Smooth muscle cell of the brain vasculature (primary cell): ENCODE measurements at regions not wholly inside any gene's neighbourhood (a gene's known extent, or its start where the extent isn't known, plus 50 kb on each side); places are given as distances from the start of the nearest gene placed in this dataset.

Experiments used
- DNase-seq: peaks from one replicate; pipeline ENCODE4 v3.0.0-alpha.2; 2012; ENCODE audit warnings: low read depth, low spot score

DNA sequence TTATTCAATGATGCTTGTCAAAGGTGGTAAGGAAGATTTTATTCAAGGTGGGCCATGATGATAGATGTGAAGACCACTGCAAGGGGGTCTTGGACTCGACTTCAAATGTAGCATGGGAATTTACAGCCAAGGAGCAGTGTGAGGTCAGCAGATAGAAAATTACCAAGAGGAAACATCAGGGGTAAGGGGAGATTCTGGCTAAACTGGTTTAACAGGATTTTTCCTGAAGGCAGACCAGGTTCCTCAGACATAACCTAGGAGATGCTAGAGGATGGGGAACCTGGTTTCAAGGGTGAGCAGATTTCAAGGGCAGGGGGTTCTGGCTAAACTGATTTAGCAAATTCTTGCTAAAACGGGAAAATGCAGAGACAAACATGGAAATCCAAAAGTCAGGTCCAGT is 464.9 kb downstream of the TAFA4 start:
- no peak for DNase-seq

DNA sequence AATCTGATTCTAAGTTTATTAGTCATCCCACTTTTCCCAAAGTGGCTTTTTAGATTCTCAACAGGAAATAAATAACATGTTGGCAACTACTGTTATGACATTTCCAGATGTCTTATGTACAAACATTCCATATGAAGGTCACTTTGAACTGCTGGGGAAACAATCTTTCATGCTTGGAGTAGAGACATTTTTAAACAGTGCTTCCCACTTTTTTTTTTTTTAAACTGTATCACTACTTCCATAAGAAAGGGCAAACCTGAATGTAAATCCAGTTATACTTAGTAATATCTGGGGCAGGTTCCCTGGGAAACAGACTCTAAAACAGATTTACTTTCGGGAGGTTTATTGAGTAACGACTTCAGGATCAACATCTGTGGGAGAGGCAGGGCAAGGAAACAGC is 473.8 kb downstream of the TAFA4 start:
- DNase-seq: no peak

DNA sequence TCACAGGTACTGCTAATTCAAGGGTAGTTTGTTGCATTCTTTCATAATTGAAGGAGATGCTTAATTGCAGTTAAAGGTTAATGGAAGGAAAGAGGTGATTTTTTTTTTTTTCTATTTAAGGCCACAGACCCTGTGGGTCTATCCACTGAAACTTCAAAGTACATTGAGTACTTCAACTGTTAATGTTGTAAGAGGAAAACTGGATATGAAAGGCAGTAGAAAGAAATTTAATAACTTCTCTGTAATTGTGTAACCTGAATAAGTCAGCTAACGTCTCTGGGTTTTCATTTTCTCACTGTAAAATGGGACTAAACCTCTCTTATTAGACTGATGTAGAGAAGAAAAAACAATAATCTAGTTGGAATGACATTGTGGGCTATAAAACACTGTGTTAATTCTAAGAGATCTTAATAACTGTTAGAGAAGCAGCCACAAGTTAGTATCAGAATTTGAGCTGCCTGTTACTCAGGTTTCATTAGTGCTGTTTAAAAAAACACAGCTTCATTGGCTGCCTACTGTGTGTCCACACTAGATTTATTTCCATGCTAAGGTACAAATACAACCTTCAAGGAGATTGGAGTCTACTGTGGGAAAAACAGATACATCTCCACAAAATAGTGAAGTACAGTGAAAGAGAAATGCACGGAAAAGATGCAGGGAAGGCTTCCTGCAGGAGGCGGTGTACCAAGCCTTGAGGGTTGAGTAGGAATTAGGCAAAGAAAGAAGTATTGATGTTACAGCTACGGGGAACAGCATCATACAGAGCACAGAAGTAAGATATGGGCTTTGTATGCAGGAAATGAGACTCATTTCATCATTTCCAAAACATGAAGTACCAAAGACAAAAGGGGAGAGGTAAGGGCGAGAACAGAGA is 483.6 kb downstream of the TAFA4 start:
- no peak for DNase-seq

DNA sequence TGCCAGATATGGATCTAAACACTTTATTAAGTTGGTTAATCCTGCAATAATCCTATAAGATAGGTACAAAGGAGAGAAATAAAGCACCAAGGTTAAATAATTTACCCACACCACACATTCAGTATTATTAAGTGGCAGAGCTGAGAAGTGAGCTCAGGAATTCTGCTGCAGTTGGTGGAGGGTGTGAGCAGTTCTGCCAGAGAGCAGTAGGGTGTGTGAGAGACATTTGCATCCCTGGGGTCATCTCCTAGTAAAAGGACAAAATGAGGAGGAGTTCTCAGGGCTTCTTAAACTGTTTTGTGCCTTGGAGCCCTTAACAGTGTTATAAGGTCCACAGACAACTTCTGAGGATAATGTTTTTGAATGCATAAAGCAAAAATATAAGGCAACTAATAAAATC is 484.5 kb downstream of the TAFA4 start:
- no peak for DNase-seq

DNA sequence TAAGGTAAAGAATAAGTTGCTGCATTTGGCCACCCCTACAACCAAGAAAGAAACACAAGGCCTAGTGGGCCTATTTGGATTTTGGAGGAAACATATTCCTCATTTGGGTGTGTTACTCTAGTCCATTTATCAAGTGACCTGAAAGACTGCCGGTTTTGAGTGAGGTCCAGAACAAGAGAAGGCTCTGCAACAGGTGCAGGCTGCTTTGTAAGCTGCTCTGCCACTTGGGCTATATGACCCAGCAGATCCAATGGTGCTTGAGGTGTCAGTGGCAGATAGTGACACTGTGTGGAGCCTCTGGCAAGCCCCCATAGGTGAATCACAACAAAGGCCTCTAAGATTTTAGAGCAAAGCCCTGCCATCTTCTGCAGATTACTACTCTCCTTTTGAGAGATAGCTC is 491.3 kb downstream of the TAFA4 start:
- no peak for DNase-seq

DNA sequence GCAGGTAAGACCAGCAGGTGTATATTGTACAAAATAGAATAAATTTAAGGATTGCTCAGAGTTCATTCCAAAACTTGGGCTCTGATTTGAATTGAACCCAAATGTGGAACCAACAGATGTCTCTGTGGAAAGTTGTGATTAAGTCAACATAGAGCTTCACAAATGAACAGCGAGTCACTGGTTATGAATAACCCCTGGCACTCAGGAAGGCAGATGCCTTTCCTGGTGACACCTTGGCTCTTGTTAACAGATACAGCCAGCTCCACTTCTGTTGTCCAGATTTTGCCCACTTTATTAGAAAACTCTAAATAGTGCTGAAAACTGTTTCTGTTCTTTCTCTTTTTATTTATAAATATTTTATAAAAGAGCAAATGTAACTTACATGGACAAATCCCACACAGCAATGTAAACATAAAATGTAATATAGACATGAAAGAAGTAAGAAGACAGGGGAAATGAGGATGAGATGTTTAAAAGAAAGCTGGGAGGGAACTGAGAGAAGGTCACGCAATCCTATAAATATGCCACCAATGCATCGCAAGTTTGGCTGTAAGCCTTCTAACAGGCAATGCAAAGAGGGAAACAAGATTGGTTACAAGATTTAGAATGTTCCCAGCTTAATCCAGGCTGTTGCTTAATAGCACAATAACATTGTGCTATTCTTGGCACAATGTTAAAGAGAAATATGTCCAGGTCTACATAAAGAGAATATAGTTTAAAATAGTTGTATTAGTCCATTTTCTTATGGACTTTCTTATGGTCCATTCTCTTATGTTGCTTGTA is 495.5 kb downstream of the TAFA4 start:
- DNase-seq: no peak

DNA sequence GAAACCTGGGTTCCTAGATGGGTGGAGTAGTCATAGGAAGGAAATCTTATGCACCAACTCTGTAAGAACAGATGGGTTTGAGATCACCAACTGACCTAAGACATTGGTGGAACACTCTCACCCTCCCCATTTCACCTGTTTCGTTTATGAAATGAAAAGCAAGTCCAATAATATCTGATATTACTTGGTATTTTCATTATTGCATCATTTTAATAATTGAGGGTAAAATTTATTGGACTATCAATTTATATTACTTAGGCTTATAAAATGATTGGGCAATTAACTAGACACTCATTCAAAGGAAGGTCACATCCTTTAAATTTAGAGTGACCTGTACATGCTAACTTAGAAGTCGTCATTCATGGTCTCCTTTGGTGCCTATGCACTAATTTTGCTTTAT is 503.9 kb downstream of the TAFA4 start:
- no peak for DNase-seq

DNA sequence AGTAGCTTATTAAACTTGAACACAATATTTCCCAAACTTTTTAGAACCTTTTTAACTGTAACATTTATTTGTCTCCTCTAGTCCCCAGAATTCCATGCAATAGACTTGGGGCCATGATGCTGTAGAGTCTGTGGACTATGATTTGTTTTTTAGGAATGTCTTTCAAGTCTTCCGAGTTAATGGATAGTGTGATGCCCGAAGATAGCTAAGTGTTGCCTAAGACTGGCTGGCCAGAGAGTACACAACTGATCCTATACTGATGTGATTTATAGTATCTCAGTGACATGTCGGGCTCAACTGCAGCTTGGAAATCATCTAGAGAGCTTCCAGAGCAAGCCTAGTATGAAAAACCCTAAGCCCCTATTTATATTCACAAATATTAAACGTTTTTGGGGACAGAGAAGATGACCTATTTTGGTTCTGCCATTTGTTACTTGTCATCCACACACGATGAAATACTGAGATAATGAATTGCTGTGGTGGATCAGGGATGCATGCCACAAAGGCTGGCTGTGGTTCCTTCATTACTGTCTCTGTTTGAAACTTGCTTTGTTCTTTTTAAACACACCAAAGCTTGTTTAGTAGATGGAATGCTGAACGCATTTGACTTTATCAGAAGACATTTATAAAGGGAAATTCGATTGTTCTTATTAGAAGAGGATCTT is 507.4 kb downstream of the TAFA4 start:
- no peak for DNase-seq

DNA sequence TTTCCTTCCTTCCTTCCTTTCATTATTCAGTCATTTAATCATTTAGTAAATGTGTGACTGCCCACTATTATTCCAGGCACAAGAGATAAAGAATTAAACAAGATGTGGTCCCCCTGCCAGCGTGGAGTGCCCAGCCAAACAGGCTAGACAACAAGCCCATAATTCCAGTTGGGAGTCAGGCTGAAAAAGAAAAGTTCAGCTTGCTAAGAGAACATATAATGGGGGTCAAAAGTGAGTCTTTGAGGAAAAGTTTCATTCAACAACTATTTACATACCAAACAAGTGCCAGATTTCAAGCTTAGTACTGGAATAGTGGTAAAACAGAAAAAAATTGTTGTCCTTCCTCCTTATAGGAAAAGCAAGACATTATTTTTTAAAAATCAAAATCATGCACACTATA is 523.7 kb downstream of the TAFA4 start:
- no peak for DNase-seq

DNA sequence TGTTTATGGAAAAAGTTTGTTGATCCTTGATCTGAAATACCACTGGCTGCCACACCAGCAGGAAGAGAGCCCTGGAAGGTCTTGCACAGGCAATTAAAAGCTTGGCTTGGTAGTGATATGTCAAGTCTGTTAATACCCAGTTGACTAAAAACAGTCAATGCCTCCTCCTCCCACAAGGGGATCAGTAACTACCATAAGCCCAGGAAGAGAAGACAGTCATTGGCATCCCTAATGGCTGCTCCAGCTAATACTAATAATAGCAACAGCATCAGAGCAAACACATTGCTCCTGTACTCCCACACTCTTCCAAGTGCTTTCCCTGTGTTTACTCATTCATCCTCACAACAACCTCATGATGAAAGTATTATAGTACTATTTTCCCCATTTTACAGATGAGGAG is 528.6 kb downstream of the TAFA4 start:
- DNase-seq: no peak

DNA sequence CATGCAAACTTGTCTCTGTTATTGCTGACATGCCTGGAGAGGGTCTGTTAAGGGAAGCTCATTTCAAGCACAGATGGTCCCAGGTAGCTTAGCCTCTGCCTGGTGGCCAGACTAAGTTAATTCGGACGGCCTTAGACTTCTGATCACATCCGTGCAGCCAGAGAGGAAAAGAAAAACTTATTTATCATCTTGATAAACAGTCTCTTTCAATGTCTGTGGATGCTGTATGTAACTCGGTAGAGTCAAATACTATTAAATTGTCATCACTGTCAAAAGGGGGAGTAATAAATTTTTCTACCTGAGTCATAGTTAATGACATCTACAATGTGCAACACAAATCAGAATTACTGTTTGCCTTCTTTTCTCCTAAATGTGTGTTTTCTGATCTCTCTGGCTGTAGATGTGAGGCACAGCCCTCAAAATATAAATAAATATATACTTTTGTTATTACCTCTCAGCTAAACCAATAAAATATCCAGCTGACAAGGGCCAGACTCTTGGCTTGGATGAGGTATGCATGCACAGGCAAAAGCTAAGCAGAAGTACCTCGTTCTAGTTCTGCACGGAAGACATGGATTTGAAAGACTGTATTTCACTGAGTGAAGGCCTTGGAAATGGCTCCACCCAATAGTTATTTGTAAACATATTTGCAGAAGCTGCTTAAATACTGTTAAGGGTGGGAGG is 530.0 kb downstream of the TAFA4 start:
- DNase-seq: no peak

DNA sequence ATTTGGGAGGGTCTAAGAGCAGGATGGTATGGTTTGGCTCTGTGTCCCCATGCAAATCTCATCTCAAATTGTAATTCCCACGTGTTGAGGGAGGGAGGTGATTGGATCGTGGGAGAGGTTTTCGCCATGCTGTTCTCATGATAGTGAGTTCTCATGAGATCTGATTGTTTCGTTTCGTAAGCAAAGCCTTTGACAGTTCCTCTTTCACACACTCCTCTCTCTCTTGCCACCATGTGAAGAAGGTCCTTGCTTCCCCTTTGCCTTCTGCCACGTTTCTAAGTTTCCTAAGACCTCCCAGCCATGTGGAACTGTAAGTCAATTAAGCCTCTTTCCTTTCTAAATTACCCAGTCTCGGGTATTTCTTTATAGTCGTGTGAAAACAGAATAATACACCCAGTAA is 553.7 kb downstream of the TAFA4 start:
- no peak for DNase-seq

DNA sequence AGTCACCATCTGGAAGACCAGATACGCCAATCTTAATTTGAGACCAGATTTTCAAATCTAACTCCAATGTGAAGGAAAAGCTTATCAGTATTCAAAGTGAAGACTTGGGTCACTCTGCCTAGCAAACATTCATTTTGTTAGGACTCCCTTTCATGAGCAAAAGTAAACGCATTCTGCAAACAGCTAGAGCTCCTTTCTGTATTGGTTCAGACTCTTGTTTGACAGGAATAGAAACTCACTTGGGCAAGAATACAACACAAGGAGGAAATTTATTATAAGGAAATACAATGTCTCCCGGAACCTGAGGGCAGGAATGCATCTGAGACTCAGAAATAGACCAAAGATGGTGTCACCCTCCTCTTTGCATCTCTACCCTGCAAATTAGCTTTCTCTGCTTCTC is 558.6 kb downstream of the TAFA4 start:
- no peak for DNase-seq

DNA sequence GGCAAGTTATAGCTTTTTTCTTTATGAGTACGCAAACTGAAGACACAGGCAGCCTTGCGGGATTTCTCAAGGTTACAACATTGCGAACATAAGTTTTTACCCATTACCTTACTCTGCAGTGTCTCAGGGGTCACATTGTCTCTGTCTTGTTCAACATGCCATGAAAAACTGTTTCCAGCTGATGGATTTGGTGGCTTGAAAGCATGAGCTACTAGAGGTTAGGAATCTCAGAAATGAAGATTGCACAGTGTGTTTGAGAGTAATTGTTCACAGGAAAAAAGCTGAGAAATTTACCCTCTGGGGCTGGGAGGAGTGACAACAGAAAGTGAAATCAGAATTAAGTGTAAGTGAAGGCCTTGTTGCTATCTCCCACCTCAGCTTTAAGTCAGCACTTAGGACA is 568.6 kb downstream of the TAFA4 start:
- DNase-seq: no peak

DNA sequence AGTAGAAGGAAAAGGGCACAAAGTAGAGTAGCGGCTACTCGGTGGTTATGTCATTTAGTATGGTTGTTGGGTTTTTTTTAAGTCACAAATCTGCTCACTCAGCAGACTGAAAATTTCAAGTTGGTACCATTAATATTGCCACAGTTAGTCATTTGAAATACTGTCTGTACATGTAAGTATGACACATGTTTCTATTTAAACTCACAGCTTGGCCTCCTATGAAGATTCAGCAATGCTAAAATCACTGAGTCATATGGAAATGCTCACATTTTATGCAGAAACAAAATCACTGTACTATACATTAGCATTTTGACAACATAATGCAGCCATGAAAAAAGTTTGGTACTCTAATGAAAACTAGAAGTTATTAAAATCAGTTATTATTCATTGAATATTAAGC is 571.9 kb downstream of the TAFA4 start:
- DNase-seq: no peak

DNA sequence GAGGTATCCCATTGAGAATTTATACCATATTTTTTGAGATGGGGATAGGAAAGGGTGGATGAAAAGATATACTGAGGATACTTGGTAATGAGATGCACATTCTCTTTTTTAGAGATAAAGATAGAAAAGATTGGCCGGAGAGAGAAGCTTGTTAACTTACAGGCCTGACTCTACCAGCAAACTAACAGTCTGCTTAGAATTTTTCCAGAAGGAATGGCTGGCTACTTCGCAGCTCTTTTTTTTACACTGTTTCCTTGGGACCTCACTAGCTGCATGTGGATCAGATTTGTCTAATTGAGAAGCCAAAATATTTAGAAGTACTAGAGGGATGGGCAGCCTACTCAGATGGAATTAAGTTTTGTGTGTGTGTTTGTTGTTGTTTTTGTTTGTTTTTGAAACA is 586.6 kb downstream of the TAFA4 start:
- no peak for DNase-seq

DNA sequence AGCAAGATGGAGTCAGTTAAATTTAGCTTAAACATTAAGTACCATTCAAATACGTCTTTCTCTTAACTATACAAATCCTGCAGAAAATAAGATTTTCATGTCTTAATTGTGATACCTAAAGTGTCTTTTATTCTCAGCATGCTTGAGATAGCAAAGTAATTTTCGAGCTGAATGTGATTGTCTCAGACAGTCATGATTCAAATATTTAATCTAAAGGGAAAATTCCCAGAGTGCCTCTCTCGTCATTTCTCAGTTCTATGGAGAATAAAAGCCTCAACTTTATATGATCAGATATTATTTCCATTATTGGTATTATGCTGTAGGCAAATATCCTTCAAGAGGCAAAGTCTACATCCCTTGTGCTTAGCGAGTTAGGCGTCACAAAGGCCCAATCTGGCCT is 589.9 kb downstream of the TAFA4 start:
- no peak for DNase-seq

DNA sequence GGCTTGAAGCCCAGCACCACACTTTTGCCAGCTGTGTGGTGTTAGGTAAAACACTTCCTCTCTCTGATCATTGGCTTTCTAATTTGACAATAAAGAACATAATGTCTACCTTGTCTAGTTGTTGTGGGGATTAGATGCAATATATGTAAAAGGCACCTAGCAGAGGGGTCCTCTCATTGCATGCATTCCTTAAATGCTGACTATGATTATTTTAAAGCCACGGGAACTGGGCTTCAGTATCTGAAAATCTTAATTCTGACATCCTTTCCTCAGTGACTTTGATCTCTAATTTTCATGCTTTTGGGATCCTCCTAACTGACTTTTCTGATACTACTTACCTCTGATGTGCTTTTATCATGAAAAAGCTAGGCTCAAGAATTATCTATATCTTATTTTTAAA is 596.3 kb downstream of the TAFA4 start:
- no peak for DNase-seq

DNA sequence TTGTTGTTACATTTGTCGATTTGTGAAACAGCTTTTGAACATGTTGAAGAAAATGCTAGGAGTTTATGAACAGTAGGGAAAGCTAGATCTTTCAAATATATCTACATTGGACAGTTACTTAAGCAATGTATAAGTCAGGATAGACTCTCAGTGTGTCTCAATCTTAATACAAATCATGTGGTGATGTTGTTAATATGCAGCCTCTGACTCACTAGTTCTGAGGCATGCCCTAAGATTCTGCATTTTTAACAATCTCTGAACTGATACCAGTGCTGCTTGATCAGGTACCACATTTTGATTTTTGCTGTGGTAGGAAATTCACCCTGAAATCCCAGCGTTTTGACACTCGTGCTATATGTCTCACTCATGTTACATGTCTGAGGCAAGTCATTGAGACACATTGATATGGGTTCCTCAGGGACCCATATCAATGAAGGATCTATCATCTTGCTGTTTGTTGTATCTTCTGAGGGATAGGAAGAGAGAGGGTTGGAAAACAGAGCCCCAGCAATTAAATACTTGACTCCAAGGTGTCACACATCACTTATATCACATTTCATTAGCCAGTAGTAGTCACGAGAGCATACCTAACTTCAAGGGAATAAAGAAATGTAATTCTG is 597.9 kb downstream of the TAFA4 start:
- no peak for DNase-seq

DNA sequence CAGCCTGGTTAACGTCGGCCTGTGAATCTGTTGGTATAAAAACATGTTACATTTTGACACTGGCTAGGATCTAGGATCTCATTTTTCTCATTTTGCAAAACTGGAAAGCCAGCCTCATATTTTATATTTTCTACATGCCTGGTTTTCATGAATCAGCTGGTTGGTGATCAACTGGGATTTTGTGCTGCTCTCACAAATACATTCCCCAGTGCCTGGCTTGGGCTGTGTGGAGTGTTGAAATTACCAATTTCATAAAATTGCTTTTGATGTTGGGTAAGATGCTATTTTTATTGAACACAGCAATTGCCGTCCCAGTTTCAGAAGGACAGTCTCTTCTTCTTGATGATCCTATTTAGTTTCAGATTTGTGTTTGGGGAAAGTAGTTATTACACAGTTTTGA is 604.3 kb downstream of the TAFA4 start:
- no peak for DNase-seq

DNA sequence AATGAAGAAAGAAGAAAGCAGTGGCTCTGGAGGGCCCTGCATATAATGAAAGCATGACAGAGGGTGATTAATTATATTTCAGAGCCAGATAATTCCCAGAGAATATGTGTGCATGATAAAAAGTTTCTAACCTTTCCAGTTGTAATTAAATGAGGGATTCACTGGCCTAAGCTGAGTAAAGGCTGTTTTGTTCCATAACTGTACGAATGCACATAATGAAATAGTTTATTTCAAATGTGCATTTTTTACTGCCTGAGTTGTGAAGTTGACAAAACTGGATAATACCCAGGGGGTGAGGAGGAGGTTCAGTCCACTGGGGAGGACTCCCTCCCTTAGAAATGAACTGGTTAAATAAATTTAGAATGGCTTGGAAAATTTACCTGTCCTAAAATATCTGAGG is 616.4 kb downstream of the TAFA4 start:
- DNase-seq: no peak

DNA sequence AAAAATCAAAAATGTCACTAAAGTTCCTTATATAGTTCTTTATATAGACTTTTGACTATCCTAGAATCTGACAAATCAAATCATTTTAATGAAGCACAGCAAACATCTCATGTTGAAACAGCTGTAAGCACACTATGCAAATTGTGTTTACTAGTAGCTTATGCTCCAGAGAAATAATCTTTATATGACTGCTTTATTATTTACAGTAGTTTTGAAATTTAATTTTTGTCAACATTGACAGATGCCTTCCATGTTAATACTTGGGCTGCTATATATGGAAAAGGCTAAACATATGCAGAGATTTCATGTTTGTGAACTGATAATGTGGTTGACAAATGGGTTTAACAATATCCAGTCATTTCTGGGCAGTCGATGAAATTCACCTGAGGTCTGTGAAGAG is 616.8 kb downstream of the TAFA4 start:
- DNase-seq: no peak
